ENCODE measurements at regions not wholly inside any gene's neighbourhood (a gene's known extent, or its start where the extent isn't known, plus 50 kb on each side); places are given as distances from the start of the nearest gene placed in this dataset.
A peak's percentile ranks its signal among the peaks of the same experiment; 100 is the strongest.

- DNase-seq: no peak
Measured at GRCh38 chr3:187932530-187932929, 187.3 kb upstream of the BCL6 start.

- DNase-seq: no peak
Measured at GRCh38 chr3:187935623-187936156, 190.4 kb upstream of the BCL6 start.

- DNase-seq: no peak
Measured at GRCh38 chr3:187936676-187937075, 191.4 kb upstream of the BCL6 start.

- no peak for DNase-seq
Measured at GRCh38 chr3:187939891-187940290, 194.6 kb upstream of the BCL6 start.

DNA sequence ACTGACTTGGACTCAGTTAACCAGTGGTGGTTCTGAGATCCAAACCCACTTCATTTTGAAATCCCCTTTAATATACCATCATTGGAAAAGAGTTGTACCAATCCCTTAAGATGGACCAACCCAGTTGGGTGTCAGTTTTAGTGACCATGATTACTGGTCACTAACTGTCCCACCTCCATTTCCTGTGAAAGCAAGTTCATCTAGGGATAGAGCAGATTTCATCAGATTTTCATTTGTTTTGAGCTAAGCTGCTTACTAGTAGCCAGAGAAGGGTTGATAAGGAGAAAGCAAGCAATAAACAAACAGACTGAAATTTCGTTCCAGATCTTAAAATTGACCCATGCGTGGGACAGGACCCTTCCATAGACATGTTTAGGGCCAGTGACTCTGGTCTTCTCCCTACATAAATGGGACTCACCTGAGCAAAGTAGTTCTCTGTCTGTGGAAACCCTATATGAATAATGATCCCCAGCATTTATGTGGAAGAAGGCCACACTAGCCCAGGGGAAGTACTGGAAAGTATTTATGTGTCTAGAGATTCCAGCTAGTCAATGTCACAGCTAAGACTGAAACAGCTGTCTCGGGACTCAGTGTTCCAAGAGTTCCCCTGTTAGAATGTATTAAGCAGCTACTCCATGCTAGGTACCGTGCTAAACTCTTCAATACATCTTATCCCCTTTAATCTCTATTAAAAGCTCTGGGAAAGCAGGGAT lies 196.0 kb upstream of the BCL6 start:
- no peak for DNase-seq

DNA sequence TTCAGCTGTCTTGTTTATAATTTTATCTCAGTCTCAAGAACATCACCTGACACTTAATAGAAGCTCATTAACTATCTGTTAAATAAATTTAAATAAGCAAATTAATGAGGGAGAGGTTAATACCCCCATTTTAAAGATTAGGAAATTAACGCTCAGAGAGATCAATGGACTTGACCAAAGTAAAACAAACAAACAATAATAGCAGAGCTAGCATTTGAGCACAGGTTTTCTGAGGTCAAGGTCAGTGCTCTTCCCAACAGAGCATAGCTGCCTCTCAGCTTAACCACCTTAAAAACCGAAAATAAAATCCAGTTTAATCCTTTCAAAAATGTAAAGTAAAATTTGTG lies 196.6 kb upstream of the BCL6 start:
- no peak for DNase-seq

DNA sequence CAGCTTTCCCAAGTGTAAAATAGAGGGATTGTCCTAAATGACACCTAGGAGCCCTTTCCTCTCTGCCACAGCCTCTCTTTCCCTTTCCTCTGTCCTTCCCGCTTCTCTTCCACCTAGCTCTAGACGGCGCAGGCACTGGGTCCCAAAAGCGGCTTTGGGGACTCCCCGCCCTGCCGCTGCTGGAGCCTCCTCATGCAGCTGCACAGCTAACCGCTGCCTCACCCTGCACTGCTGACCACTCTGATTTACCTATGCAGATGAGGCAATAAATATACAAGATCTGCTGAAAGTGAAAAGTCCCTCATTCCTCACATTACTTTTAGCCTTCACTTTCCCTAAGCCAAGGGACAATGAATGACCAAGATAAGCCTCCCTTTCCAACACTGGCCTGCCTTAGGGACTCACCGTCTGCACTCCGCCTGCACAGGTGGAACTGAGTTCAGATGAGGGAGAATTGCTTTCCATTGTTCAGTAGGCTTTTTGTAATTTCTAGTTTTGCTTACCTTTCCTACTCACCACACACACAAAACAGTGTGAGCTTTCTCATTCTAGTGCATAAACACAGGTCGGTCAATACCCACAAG lies 197.5 kb upstream of the BCL6 start:
- DNase-seq: no peak

DNA sequence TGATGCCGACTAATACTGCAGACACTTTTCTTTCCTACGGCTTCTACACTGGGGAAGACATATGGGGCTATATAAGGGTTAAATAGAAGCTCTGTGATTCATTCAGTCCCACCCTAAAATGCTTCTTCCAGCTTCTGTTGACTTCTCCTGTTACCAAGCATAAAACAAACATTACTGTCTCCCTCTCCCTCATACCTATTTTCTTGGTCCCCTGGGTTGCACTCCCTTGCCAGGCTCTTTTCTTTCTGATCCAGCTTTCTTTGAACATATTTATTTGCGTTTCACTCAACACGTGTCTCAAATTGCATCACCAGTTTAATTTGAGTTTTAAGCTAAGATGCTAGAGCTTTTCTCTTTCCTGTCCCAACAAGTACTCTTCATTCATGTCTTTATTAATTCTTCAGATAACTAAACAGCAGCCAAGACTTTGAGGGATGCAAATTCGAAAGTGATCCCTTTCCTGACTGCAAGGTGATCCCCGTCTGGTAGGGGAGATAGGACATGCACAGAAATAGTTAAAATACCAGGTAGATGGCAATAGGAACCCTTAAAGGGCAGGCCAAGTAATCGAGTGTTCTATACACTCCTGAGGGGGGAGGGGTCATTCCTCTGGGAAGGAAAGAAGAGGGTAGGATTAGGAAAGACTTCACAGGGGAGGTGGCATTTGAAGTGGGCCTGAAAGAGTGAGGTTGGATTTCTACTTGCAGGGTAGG lies 198.6 kb upstream of the BCL6 start:
- DNase-seq: no peak

GRCh38 chr3:187944390-187945179 lies 199.3 kb upstream of the BCL6 start:
- DNase-seq: no peak

GRCh38 chr3:187945374-187945773 lies 200.1 kb upstream of the BCL6 start:
- no peak for DNase-seq

DNA sequence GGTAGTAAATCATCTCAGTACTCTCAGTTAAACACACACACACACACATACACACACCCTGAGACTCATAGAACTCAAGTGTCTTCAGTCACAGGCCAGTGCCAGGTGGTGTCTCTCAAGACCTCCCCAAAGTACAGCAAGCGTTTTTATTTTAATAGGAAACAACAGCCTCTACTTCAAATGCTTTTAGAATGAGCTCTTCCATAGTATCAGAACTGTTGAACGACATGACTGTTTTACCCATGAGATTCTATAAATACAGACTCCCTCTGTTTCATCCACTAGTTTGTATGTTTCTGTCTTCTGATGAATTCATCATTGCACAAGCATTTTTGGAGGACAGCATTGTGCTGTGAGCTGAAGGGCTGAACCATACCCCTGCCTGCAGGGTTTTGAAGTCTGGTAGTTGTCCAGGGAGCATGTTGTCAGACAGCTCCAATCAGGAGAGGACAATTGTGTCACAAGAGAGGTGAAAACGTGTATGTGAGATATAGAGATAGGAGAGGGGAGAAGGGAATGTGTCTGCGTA lies 201.0 kb upstream of the BCL6 start:
- no peak for DNase-seq

DNA sequence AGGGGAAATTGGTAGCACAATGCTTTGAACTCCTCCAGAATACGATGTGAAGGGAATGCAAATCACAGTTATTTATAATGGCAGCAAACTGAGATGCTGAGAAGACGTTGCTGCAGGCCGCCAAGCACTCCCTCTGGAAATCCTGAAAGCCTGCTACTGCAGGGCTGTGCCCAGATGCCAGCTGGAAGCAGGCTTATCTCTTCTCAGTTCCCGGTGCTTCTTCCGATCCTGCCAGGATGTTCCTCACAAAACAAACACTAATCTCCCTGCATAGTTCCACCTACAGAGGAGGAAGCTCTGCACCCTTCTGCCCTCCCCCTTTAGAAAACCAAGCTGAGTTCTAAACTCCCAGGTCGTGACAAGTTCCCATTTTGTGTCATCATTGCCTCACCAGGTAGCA lies 201.7 kb upstream of the BCL6 start:
- DNase-seq: no peak

DNA sequence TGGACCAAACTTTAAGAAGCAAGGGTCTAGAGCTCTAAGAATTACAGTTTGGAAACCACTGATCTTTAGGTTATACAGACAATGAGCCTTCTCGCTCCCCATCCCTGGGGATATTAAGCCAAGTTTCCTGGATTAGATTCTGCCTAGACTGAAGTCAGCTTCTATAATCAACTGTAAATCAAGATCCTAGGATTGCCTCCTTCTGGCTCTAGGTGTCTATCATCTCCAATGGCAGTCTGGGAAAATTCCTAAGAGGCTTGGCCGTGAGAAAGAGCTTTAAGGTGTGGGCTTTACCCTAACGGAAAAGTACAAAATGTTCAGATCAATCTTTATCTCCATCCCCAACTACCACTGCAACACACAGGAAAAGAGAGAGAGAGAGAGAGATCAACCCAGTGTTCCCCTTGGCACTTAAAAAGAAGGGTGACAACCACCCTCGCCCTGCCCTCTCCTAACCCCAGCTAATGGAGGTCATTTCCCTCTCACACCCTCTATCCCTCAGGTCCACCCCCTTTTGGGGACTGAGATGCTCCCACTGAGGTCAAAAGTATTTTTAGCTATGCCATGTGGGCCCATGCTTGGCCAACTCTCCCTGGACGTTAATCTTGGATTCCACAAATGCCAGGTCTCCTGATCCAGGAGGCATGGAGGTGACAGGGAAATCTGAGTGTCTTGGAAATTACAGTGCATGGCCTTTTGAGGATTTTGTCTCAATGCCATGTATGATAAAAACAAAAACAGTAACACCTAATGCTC lies 202.8 kb upstream of the BCL6 start:
- DNase-seq: no peak

GRCh38 chr3:187949093-187949820 lies 204.0 kb upstream of the BCL6 start:
- DNase-seq: no peak

DNA sequence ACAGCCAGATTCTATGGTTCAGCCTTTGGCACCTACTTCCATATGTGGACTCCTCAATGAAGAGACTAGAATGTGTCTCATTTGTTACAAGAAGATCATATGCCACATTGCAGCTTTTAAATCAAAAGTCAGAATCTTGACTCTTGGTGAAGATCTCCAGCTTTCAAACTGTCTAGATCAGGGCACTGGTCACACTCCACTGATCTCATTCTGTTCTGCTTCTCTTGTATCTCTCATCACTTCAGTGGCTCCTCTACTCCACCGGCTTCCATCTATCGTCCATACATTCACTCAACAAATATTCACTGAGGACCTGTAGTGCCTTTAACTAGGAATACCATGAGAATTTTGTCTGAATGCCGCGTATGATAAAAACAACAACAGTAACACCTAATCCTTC lies 203.3 kb upstream of the LPP start:
- no peak for DNase-seq

DNA sequence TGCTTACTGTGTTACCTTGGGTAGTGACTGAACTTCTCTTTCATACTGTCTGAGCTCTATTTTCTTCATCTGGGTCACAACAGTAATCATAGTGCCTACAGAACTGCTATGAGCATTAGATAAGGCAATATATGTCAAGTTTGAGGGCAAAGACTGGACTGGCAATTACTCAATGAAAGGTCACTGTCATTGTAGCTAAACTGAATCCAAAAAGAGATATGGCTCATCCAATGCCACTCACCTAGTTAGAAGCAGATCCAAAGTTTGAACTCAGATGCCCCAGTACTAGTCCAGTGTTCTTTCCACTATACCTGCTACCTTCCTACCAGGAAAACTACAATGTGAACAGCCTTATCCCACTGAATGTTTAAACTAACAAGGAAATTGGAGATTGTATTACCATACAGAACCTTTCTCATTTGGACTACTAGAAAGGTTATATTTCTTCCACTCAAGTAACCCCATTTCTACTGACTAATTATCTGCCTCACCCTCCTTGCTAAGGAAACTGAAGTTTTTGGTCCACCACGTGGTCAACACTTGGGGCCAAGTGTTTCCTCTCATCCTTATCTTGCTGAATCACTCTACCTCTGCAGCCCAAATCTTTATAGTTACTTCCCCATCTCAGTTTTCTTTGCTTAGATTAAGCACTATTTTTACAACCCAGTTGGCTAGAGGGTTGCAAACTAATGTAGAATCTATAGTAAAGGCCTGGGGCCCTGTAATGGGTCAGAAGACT lies 202.3 kb upstream of the LPP start:
- DNase-seq: peak; percentile 90

GRCh38 chr3:187952849-187953248 lies 201.1 kb upstream of the LPP start:
- no peak for DNase-seq

DNA sequence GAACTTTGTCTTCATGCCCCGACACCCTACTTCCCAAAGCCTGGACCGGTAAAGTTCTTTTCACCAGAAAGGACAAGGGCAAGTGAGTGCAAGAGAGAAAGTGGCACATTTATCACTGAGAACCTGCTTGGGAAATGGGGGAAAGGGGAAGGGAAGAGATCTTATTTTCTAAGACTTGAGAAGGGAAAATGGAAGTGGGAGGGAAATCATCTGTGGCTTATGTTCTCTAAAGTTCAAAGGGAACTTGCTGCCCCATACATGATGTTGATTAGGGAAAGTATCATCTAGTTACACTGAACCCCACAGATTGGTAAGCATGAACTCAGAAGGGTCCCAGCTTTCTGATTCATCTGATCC lies 199.5 kb upstream of the LPP start:
- no peak for DNase-seq

DNA sequence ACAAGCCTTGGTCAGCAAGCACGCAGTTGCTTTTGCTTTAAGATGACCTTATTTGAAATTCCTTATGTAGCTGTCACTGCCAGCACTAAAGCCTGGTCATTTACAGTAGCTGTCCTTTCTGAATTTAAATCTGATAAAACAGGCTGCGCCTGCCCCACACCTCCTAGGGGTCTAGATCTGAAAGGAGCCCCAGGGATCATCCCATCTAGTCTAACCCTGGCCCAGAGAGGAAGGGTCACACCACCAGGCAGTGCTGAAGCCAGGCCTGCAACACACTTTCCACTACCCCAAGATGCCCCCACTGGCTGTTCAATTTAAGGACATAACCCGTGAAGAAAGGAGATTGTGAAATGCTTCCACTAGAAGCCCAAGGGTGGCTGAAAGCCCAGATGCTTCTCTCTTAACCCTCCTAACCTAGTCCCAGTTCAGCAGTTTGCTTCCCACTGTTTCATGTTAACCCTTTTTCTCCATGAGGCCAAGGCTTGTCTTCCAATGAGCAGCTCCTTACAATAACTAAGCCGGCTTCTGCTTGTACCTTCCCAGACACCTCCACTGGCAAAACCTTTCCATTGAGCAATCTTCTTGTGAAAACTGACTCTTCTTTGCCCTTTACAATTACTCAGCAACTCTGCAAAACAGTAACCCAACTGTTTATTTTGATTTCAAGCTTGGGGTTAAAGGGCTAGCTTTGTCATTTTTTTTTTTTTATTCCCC lies 198.9 kb upstream of the LPP start:
- DNase-seq: peak; percentile 75

GRCh38 chr3:187955587-187955952 lies 198.4 kb upstream of the LPP start:
- no peak for DNase-seq
